HG03442 (cell line): ENCODE measurements at regions not wholly inside any gene's neighbourhood (a gene's known extent, or its start where the extent isn't known, plus 50 kb on each side); places are given as distances from the start of the nearest gene placed in this dataset.
"Not testable (repeated sequence)": the region's sequence is repeated elsewhere in the genome, so short reads cannot be mapped to it uniquely, and the experiment has no call there.

ENCODE experiments used
- ATAC-seq: cut with Tn5 transposase; IDR thresholded peaks from one replicate; pipeline ENCODE4 v1.9.1; 2021; ENCODE audit warnings: mild to moderate bottlenecking, moderate library complexity; ENCODE audit not compliant: unreplicated experiment

DNA sequence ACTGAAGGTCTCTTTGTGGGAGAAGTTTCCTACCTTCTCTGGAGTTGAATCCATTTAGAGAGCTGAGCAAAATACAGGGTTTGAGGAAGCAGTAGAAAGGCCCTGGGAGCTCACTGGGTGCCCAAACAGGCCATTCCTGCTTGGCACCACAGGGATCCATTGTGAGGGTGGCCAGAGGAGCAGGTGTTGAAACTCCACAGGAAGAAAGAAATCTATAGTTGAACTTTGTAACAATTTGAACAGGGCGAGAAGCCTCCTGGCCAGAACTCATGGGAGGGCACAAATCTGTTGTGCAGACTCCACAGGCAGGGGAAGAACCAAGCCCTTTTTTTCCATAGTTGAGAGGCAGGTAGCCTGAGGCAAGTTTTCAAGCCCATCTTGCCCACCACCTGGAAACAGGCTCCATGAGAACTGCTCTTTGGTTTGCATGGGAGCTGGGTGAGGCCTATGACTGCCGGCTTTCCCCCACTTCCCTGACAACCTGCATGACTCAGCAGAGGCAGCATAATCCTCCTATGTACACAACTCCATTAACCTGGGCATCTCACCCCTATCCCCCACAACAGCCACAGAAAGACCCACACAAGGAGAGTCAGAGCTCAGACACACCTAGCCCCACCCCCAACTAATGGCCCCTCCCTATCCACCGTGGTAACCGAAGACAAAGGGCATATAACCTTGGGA is 1053.0 kb downstream of the TSN start:
- no peak for ATAC-seq

DNA sequence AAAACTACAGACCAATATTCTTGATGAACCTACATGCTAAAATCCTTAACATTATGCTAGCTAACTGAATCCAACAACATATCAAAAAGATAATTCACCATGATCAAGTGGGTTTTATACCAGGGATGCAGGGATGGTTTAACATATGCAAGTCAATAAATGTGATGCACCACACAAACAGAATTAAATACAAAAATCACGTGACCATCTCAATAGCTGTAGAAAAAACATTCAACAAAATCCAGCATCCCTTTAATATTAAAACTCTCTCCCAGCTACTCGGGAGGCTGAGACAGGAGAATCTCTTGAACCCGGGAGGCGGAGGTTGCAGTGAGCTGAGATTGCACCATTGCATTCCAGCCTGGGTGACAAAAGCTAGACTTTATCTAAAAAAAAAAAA is 1056.8 kb downstream of the TSN start:
- not testable (repeated sequence) for ATAC-seq

DNA sequence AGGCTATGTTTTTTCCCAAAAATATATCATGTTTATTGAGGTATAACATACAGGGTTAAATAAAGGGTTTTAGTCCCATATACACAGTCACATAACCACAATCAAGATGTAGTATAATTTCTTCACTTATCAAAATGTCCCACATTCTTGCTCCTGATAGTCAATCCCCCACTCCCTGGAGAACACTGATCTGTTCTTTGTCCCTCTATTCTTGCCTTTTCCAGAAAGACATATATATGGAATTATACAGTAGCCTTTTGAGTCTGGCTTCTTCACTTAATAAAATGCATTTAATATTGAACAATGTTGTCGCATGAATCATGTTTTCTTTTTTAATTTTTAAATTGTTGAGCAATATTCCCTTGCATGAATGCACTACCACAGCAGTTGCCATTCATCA is 1059.7 kb downstream of the TSN start:
- no peak for ATAC-seq

DNA sequence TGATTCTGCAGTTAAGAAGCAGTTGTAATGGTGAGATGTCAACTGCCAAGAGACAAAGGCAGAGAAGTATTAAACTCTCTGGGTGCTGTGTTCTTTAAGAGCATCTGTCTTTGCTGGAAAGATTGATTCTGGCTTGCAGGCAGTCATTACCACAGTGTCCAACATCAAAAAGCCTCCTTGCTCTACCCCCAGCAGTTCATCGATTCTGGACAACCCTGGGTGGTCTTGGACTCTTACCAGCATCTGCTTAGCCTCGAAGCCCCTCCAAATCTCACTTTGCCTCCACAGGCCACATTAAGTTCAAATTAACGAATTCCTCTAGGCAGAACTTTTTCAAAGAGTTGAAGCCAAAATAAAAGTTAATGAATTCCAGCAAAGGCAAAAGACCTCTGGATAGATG is 1061.4 kb downstream of the TSN start:
- no peak for ATAC-seq

DNA sequence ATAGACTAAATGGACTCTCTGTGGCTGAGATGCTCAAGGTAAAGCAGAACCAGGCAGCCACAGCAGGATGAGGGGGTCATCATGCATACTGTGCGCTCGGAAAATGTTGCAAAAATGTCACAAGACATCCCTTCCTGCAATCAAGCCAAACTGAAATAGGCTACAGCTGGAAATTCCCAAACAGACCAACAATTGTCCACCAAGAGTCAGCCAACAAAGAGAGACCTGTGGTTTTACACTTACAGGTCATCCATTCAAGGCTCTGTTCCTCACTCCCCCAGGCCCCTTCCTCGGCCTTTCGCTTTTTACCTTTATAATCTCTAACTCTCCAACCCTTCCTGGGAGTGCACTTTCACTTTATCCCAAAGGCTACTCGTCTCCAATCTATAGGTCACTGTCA is 1066.9 kb downstream of the TSN start:
- no peak for ATAC-seq

DNA sequence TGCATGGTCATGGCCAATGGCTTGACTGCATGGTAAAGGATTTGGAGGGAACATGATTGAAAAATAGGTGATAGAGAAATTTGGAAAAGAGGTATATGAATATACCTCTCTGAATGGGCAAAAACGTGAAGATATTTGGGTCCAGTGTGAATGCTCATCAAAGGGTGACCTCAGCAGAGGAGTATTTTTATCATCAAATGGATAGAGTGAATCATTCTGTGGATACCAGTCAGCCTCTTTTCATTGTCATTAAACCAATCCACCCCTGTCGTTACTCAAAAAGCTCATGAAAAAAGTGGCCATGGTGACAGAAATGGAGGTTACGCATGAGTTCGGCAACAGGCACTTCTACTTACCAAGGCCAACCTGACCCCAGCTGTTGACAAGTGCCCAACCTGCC is 1074.7 kb downstream of the TSN start:
- no peak for ATAC-seq

DNA sequence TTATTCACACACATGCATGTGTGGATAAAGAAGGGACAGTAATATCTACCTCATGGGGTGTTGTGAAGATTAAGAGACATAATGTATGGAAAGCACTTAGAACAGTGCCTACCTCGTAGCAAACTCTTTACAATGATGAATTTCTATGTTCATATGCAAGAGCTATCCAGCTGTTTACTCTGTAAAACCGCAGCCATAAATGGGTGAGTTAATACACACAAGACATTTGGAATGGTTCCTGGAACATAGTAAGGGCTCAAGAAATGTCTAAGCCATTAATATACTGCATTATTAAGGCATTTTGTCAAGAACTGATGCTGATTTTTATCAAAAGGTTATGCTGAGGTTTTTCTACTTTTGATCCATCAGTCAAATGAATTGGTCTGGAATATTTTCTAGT is 1076.2 kb downstream of the TSN start:
- ATAC-seq, result no peak

DNA sequence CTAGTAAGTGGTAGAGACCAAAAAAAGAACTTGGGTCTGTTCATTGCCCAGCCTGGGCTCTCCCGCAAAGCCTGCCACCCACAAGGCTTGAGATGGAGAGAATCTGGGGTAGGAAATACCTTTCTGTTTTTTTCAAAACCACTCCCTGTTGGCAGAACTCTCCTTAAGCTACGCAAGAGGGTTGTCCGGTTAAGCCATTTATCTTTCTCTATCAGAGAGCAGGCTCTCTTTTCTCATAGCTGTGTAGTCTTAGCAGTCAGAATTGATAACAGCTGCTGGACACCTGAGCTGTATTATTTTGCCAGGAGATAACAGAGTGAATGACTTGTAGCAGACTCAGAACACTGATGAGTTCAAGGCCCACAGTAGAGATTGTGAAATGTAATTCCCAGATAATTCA is 1088.1 kb downstream of the TSN start:
- ATAC-seq, result no peak

DNA sequence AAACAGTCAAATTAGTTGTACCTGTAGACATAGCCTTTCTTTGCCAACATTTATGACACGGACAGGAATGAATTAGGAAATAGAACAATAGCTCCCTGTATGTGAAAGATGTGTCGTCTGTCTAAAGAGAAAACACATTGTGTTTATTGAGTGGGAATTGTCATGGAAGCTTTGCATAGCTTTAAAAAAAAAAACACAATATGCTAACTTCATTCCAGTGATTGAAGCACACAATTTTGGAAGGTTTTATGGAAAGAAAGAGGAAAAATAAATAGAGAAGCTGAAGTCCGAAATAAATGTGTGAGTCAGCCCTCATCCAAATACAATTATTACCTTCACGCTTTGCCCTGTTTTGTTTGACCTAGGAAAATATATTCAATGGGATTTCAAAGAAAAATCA is 1095.7 kb downstream of the TSN start:
- ATAC-seq, result no peak

DNA sequence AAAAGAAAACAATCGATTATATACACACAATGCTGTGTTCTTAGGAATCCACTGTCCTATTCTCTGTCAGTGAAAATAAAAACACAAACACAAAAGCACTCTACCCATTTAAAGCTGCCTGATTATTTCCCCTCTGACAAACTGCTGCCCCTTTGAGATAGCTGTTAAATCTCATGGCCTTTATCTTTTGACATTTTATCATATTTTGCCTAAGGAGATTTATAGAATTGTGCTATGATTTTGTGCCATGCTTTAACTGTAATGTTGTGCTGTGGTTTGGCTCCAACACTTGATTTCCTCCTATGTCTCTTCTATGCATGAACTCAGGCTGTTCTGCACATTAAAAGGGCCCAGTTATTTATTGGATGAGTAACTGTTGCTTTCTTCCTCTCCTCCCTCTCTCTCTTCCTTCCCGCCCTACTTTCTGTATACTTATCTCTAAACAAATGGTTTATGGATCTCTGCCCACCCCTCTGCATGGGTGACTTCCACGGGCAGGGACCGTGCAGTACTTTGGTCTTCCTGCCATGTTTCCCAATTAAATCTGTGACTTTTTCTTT is 1096.6 kb downstream of the TSN start:
- no peak for ATAC-seq

DNA sequence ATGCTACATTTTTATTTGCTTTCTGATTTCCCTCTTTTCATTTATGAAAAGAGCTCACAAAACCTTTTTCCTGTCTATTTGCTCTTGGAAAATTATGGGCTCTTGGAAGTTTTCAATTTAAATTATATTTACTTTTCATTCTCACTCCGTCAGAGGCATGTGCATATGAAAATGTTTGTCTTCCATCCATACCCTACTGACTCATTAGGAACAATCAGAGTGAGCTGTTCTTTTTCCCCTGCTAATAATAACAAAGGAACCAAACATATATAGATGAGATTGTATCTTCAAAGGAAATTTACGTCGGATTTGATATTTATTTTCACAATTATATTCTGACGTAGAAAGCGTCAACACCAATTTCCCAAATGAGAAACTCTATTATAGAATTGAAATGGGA is 1101.2 kb downstream of the TSN start:
- ATAC-seq, result no peak

DNA sequence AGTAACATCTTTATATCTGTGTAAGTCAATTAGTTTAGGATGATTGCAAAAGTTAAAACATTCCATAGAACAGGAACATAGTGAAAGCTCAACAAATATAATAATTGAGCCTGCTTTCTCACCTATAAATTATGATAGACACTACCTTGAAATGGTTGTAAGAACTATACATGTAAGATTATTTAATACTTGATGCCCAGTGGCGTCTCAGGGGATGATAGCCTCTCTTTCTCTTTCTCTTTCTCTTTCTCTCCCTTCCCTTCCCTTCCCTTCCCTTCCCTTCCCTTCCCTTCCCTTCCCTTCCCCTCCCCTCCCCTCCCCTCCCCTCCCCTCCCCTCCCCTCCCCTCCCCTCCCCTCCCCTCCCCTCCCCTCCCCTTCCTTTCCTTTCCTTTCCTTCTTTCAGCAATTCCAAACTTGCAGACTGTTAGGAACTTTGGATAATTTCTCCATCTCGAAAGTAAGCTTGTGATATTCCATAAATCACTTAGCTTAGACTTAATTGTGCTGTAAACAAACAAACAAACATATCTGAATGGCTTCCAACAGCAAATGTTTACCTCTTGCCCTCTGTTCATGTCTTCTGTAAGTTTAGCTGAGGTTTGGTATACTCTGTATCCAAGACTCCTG is 1102.7 kb downstream of the TSN start:
- no peak for ATAC-seq

DNA sequence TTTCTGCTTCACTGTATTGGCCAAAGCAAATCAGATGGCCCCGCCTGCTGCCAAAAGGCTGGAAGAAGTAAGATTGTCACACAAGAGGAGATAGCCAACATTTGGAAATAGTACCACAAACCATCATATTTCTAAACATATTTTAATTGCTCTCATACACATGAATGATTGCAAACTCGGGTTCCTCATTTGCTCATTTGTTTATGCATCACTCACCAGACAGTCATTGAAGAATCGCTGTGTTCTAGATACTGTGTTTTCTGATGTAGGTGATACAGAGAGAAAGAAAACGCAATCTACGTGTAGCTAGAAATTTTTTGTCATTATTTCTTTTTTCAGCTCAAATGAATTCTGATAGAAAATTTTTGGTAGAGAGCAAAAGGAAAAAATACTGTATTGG is 1103.4 kb downstream of the TSN start:
- no peak for ATAC-seq

DNA sequence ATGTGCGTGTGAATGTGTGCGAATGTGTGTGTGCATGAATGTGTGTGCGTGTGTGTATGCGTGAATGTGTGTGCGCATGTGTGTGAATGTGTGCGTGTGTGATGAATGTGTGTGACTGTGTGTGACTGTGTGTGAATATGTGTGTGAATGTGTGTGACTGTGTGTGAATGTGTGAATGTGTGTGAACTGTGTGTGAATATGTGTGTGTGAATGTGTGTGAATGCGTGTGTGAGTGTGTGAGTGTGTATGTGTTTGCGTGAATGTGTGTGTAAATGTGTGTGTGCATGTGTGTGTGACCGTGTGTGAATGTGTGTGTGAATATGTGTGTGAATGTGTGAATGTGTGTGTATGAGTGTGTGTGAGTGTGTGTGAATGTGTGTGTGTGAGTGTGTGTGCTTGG is 1103.8 kb downstream of the TSN start:
- no peak for ATAC-seq

DNA sequence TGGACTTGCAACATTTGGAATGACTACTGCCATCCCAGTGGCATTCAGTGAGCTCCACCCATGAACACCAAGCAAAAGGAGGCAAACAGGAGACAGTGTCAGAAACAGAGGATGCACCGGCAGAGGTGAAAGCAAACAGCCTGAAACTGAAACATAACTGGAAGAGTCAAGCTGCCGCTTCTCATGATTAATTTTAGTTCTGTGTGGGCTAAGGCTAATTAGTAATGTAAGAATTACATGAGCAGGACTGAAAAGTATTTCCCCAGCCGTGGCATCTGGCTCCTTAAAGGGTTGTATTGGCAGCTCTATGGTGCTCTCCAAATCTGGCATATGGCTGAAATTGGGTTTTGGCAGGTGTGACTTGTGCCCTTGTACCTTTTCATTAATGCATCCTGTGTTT is 1108.1 kb downstream of the TSN start:
- no peak for ATAC-seq

DNA sequence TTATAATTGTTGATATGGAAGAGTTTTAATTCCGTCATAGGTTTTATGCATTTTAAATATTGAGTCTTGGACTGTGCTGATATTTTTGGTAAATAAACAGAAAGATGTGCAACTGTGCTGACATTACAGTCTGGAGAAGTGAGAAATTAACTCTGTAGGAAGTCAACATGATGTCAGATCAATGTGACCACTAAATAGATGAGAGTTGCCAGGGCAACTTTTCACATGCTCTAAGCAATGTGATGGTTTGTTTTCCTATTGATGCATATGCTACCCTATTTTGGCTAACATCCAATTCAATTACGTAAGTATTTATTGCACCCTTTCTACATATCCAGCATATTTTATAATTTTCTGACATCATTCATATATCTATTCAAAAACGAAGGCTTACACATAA is 1109.3 kb downstream of the TSN start:
- no peak for ATAC-seq

DNA sequence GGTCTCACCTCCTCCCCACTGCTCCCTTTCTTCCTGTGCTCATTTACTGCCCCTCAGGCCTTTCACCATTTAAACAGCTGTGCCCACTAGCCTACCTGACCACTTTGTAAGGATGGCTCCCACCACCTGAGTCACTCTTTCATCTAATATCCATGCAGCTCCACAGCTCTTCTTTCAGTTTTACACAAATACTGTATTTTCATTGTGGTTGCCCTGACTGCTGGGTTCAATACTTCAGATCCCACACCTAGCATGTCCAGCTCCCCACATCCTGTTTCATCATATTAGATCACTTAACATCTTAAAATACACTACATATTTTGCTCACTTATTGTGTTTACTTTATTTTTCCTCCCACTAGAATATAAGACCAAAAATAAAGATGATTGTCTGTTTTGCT is 1110.6 kb downstream of the TSN start:
- no peak for ATAC-seq

DNA sequence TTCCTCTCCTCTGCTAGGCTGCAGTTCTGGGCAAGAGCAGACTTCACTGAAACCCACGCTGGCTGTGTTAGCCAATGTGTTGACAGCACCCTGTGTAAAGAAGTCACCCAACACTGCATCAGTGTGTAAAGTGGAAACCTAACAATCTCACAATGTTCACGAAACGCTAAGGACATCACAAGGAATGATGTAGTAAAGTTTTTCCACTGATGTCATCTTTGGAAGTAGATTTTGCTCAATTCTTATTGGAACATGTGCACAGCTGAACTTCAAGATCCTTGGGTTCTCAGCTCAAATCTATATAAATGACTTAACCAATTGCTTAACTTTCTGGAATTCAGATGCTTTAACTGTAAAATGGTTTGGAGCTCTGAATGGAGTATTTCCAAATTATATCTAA is 1112.5 kb downstream of the TSN start:
- ATAC-seq, result no peak

DNA sequence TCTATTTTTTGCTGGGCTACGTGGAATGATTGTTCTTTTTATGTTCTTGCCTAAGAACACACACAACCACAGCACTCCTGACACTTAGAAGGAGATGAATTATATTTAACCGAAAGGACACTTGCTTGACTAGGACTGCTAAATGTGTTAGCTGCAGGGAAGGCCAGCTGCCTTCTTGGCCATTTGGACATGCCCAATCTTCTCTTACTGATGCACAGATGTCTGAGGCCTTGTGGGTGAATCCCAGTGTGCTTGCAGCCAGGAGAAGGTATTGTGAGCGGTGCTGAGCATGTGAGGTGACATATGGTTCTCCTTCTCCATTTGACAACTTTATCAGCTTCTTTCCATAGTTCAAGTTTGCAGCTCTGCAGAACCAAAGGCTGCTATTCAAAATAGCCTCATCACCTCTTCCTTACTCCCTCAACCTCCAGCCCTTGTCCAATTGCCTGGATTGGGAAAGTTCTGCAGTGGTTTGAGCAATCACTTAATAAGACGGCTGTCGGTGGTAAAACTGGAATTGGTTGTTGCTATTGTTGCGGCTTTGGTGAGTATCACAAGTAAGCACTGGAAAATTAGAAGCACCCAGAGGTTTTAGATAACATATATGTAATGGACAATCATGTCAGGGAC is 1113.3 kb downstream of the TSN start:
- no peak for ATAC-seq

DNA sequence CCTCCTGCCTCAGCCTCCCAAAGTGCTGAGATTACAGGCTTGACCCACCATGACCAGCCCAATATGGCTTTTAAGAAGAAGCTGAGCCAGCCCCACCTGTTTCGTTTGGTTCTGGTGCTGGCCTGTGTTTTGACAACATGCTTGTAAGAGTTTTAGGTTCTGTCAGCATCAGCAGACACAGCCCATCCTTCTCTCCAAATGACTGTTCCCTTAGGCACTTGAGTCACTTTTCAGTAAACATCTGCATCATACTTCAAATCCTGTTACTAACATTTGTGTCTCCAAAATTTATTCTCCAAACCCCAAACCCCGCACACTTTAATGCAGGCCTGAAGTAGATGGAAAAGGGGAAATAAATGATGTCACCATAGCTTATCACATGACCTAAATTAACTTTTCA is 1118.5 kb downstream of the TSN start:
- ATAC-seq, result no peak

DNA sequence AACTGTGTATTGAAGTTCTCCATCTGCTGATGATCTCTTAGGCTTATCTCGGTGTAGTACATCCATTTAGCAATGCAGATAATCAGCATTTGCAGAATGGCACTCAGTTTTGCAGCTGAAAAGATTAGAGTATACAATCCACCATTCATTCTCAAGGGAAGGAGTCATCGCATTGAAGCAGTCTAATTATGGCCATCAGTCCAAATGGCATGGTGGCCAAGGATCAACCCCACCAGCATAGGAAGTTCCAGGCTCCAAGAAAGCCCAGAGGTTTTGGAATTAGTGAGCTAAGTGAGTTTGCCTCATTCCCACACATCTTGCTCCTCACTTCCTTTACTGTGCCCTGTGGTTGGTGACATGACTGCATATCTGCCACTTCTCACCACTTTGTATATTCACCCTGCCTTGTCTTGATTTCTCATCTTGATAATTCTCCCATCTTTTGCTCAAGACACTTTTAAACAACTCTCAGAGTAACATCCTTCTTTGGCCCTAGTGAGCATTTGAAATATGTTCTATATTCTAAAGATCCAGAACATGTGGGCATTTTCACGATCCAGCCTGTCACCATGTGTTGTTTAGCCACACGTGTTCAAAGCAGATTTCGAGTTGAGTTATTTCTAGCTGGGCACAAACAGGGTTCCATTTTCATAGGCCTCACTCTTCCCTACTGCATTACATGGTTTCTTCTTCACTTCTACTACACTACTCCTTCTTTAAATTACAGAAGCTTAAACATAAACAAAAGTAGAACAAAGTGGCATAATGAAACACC is 1119.8 kb downstream of the TSN start:
- ATAC-seq, result no peak

DNA sequence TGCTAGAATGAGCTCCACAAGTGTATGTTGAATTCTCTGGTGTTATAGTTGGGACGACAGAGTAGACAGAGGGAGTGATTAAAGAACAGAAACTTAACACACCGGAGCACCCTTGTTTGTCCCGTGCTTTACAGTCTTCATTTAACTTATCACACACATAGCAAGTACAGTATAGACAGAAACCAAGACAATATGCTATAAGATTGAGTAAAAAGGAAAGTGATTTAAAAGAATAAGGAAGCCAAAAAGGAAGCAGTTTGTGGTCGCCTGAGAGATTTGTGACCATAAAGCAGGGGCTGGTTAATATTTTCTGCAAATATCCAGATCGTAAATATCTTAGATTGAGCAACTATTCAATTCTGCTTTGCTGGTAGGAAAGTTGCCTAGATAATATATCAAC is 1128.4 kb downstream of the TSN start:
- ATAC-seq, result no peak
